Left lung (tissue), 4 donors: ENCODE measurements at regions not wholly inside any gene's neighbourhood (a gene's known extent, or its start where the extent isn't known, plus 50 kb on each side); places are given as distances from the start of the nearest gene placed in this dataset.
"Not testable (repeated sequence)": the region's sequence is repeated elsewhere in the genome, so short reads cannot be mapped to it uniquely, and the experiment has no call there.

Experiments used
- ATAC-seq: fragments of 200-7000 bp; cut with Tn5 transposase; one replicate; pipeline ENCODE4 v1.9.1; 2020; ENCODE audit warnings: moderate library complexity
- DNase-seq, 4 donors: peaks; one replicate each; pipeline ENCODE4 v3.0.0-alpha.2; 2013 to 2020
- H3K27ac ChIP-seq, 2 donors: fragments of 200-600 bp; sonication (generic) in 1 of 2; one replicate each; pipeline versions ENCODE4 v1.5.0 to v1.8.0; 2020 to 2021
- H3K27me3 ChIP-seq, 2 donors: fragments of 200-600 bp; sonication (generic) in 1 of 2; one replicate each; pipeline versions ENCODE4 v1.5.0 to v1.8.0; 2020 to 2021
- H3K36me3 ChIP-seq, 2 donors: fragments of 200-600 bp; sonication (generic) in 1 of 2; one replicate each; pipeline versions ENCODE4 v1.5.0 to v1.8.0; 2020 to 2021
- H3K4me1 ChIP-seq, 2 donors: fragments of 200-600 bp; one replicate each; pipeline ENCODE4 v1.8.0; 2021
- H3K4me3 ChIP-seq, 2 donors: fragments of 200-600 bp; sonication (generic) in 1 of 2; one replicate each; pipeline versions ENCODE4 v1.5.0 to v1.8.0; 2020 to 2021; ENCODE audit warnings: mild to moderate bottlenecking in 1 of 2
- H3K9me3 ChIP-seq, 2 donors: fragments of 200-600 bp; sonication (generic) in 1 of 2; one replicate each; pipeline versions ENCODE4 v1.5.0 to v1.8.0; 2020 to 2021
- intact Hi-C, 2 donors: fragments of 100-400 bp; cut with DNase I; formaldehyde crosslinking; loops; one replicate each; pipeline versions ENCODE4 v1.11.2 to v1.14.2; 2022
- TF ChIP-seq, protein P1 (sequence below), 2 donors: fragments of 200-600 bp; sonication (generic) in 1 of 2; IDR thresholded peaks; one replicate each; pipeline versions ENCODE4 v1.5.0 to v1.8.0; 2021; ENCODE audit warnings: antibody characterized with exemption in 2 of 2
- donor health status: DM: no; HTN: yes; CAD: no.
- donor health status: DM: no; HTN: no; CAD: no.

GRCh38 chr1:47689894-47690293 lies 252.1 kb downstream of the FOXD2 start:
- H3K27ac ChIP-seq = no peak overlapping the region
- intact Hi-C loops = loop anchor here in 1 of 2 donors (10.0 kb wide), 1 partner anchor 155 kb away; no protein-coding TSS in a partner anchor
- DNase-seq (no peak), ATAC-seq (no peak)
- no peaks in the 10 kb centered on the region for H3K36me3 ChIP-seq
- H3K4me3 ChIP-seq = no peak overlapping the region
- no peaks in the 10 kb centered on the region for H3K9me3 ChIP-seq
- H3K27me3 ChIP-seq = peaks cover 0 to 17% of the 10 kb centered on the region in 2 donors
- TF ChIP-seq, protein P1, sequence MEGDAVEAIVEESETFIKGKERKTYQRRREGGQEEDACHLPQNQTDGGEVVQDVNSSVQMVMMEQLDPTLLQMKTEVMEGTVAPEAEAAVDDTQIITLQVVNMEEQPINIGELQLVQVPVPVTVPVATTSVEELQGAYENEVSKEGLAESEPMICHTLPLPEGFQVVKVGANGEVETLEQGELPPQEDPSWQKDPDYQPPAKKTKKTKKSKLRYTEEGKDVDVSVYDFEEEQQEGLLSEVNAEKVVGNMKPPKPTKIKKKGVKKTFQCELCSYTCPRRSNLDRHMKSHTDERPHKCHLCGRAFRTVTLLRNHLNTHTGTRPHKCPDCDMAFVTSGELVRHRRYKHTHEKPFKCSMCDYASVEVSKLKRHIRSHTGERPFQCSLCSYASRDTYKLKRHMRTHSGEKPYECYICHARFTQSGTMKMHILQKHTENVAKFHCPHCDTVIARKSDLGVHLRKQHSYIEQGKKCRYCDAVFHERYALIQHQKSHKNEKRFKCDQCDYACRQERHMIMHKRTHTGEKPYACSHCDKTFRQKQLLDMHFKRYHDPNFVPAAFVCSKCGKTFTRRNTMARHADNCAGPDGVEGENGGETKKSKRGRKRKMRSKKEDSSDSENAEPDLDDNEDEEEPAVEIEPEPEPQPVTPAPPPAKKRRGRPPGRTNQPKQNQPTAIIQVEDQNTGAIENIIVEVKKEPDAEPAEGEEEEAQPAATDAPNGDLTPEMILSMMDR (IDR thresholded peaks at IDR 0.05) = no peak
- H3K4me1 ChIP-seq = no peaks in the 10 kb centered on the region

GRCh38 chr1:47690341-47691250 lies 252.8 kb downstream of the FOXD2 start:
- no peak overlapping the region for H3K4me3 ChIP-seq
- no peaks in the 10 kb centered on the region for H3K4me1 ChIP-seq
- H3K9me3 ChIP-seq = no peaks in the 10 kb centered on the region
- no peak overlapping the region for H3K27ac ChIP-seq
- peaks cover 0 to 17% of the 10 kb centered on the region in 2 donors for H3K27me3 ChIP-seq
- TF ChIP-seq, protein P1 (IDR thresholded peaks at IDR 0.05) = no peak
- ATAC-seq = no peak
- intact Hi-C loops = loop anchor here in 1 of 2 donors (10.0 kb wide), 1 partner anchor 156 kb away; no protein-coding TSS in a partner anchor
- no peaks in the 10 kb centered on the region for H3K36me3 ChIP-seq
- DNase-seq = no peak

- not testable (repeated sequence) for ATAC-seq, H3K9me3 ChIP-seq, H3K4me1 ChIP-seq, H3K27ac ChIP-seq, H3K4me3 ChIP-seq, H3K36me3 ChIP-seq, DNase-seq
- intact Hi-C loops = loop anchor here in 1 of 2 donors (10.0 kb wide), 1 partner anchor 156 kb away; no protein-coding TSS in a partner anchor
- peaks cover 0 to 17% of the 10 kb centered on the region in 2 donors for H3K27me3 ChIP-seq
Observed at GRCh38 chr1:47691293-47691692, 253.4 kb downstream of the FOXD2 start.

DNA sequence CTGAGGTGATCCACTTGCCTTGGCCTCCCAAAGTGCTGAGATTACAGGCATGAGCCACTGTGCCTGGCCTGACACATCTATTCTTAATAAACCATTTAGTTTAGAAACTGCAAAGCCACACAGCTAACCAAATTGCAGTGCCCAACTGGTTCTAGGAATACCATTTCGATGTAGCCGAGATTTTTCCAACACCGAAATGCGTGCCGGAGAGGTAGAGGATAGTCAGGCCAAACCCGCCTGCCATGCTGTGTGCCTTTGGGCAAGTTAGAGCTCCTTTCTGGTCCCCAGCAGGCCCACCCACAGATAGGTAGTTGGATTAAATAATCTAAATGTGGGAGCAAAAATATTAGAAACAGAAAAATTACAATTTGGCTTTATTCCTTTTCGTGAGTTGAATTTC lies 254.4 kb downstream of the FOXD2 start:
- H3K36me3 ChIP-seq = no peaks in the 10 kb centered on the region
- no peak for DNase-seq
- no peaks in the 10 kb centered on the region for H3K4me1 ChIP-seq
- H3K27ac ChIP-seq = no peak overlapping the region
- no peak for ATAC-seq
- TF ChIP-seq, protein P1 (IDR thresholded peaks at IDR 0.05) = no peak
- H3K4me3 ChIP-seq = no peak overlapping the region
- peaks cover 0 to 17% of the 10 kb centered on the region in 2 donors for H3K27me3 ChIP-seq
- H3K9me3 ChIP-seq = no peaks in the 10 kb centered on the region
- intact Hi-C loops = loop anchor here in 1 of 2 donors (10.0 kb wide), 1 partner anchor 157 kb away; no protein-coding TSS in a partner anchor

GRCh38 chr1:47693115-47693514 lies 255.3 kb downstream of the FOXD2 start:
- DNase-seq (no peak), ATAC-seq (no peak)
- no peak overlapping the region for H3K27ac ChIP-seq
- H3K27me3 ChIP-seq = peaks cover 0 to 10% of the 10 kb centered on the region in 2 donors
- TF ChIP-seq, protein P1 (IDR thresholded peaks at IDR 0.05) = no peak
- no peak overlapping the region for H3K4me3 ChIP-seq
- intact Hi-C loops = loop anchor here in 1 of 2 donors (10.0 kb wide), 1 partner anchor 158 kb away; no protein-coding TSS in a partner anchor
- no peaks in the 10 kb centered on the region for H3K4me1 ChIP-seq
- H3K36me3 ChIP-seq = no peaks in the 10 kb centered on the region
- H3K9me3 ChIP-seq = no peaks in the 10 kb centered on the region
